ENCODE measurements at regions not wholly inside any gene's neighbourhood (a gene's known extent, or its start where the extent isn't known, plus 50 kb on each side); places are given as distances from the start of the nearest gene placed in this dataset.

DNA sequence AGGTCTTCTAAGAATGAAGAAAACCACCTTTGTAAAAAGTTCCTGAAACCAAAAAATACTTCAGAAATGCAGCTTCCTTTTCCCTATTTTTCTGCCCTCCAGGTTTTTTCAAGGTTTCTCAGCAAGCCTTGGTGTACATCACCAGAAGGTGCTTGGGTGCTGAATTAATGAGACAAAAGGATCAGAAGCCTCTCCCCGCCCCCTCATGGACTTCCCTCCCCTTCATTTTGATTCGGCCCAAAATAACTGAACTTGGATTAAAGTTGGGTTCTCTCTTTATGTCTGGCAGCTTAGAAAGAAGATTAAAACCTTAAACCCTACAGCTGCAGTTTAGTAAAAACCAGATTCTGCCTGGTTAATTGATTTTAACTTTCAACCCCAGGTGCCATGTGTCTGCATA lies 121.7 kb upstream of the ERCC4 start:
- Mint-ChIP-seq H3K27me3 (ENCODE audit: insufficient read depth, low read depth, poor library complexity) (peaks cover 4% of the 10 kb centered on the region), H3K36me3 (ENCODE audit: low read depth) (no peaks in the 10 kb centered on the region), H3K9me3 (no peaks in the 10 kb centered on the region), H3K4me1 (peaks cover 8% of the 10 kb centered on the region; the same call in 1 of the 3 replicates), H3K4me3 (no peak overlapping the region), H3K27ac (no peak overlapping the region)
- no peaks in the 10 kb centered on the region for H3K36me3 ChIP-seq (ENCODE audit: insufficient read depth)
- no peak overlapping the region for H3K4me2 ChIP-seq
- H3K9me2 ChIP-seq (ENCODE audit: insufficient read depth): peaks cover 22% of the 10 kb centered on the region; the same call in 1 of the 2 replicates
- DNase-seq (ENCODE audit: low spot score) (no peak), ATAC-seq (no peak)
- no peak overlapping the region for H3K27ac ChIP-seq (ENCODE audit: low read depth)
- H4K20me1 ChIP-seq (replicated peaks; ENCODE audit: insufficient read depth): no peaks in the 10 kb centered on the region
- no peak overlapping the region for H3K4me3 ChIP-seq
- no peaks in the 10 kb centered on the region for H3K27me3 ChIP-seq (ENCODE audit: insufficient read depth)
- H2AFZ ChIP-seq: no peak overlapping the region
- TF ChIP-seq STAT1 (IDR thresholded peaks at IDR 0.05; ENCODE audit: unreplicated experiment) (no peak), ZNF114 (CRISPR knock-in tag; IDR thresholded peaks at IDR 0.05) (no peak), EZH2phosphoT487 (IDR thresholded peaks at IDR 0.05; ENCODE audit: unreplicated experiment) (no peak), CREB1 (CRISPR knock-in tag; IDR thresholded peaks at IDR 0.05; ENCODE audit: low read depth) (no peak), JUNB (IDR thresholded peaks at IDR 0.05; ENCODE audit: unreplicated experiment) (no peak), NANOG (IDR thresholded peaks at IDR 0.05; ENCODE audit: borderline replicate concordance) (no peak), ZNF331 (CRISPR knock-in tag; IDR thresholded peaks at IDR 0.05; ENCODE audit: low read depth) (no peak), EZH2 (IDR thresholded peaks at IDR 0.05; ENCODE audit: low read depth, unreplicated experiment) (no peak)
- TF ChIP-seq, protein P1, sequence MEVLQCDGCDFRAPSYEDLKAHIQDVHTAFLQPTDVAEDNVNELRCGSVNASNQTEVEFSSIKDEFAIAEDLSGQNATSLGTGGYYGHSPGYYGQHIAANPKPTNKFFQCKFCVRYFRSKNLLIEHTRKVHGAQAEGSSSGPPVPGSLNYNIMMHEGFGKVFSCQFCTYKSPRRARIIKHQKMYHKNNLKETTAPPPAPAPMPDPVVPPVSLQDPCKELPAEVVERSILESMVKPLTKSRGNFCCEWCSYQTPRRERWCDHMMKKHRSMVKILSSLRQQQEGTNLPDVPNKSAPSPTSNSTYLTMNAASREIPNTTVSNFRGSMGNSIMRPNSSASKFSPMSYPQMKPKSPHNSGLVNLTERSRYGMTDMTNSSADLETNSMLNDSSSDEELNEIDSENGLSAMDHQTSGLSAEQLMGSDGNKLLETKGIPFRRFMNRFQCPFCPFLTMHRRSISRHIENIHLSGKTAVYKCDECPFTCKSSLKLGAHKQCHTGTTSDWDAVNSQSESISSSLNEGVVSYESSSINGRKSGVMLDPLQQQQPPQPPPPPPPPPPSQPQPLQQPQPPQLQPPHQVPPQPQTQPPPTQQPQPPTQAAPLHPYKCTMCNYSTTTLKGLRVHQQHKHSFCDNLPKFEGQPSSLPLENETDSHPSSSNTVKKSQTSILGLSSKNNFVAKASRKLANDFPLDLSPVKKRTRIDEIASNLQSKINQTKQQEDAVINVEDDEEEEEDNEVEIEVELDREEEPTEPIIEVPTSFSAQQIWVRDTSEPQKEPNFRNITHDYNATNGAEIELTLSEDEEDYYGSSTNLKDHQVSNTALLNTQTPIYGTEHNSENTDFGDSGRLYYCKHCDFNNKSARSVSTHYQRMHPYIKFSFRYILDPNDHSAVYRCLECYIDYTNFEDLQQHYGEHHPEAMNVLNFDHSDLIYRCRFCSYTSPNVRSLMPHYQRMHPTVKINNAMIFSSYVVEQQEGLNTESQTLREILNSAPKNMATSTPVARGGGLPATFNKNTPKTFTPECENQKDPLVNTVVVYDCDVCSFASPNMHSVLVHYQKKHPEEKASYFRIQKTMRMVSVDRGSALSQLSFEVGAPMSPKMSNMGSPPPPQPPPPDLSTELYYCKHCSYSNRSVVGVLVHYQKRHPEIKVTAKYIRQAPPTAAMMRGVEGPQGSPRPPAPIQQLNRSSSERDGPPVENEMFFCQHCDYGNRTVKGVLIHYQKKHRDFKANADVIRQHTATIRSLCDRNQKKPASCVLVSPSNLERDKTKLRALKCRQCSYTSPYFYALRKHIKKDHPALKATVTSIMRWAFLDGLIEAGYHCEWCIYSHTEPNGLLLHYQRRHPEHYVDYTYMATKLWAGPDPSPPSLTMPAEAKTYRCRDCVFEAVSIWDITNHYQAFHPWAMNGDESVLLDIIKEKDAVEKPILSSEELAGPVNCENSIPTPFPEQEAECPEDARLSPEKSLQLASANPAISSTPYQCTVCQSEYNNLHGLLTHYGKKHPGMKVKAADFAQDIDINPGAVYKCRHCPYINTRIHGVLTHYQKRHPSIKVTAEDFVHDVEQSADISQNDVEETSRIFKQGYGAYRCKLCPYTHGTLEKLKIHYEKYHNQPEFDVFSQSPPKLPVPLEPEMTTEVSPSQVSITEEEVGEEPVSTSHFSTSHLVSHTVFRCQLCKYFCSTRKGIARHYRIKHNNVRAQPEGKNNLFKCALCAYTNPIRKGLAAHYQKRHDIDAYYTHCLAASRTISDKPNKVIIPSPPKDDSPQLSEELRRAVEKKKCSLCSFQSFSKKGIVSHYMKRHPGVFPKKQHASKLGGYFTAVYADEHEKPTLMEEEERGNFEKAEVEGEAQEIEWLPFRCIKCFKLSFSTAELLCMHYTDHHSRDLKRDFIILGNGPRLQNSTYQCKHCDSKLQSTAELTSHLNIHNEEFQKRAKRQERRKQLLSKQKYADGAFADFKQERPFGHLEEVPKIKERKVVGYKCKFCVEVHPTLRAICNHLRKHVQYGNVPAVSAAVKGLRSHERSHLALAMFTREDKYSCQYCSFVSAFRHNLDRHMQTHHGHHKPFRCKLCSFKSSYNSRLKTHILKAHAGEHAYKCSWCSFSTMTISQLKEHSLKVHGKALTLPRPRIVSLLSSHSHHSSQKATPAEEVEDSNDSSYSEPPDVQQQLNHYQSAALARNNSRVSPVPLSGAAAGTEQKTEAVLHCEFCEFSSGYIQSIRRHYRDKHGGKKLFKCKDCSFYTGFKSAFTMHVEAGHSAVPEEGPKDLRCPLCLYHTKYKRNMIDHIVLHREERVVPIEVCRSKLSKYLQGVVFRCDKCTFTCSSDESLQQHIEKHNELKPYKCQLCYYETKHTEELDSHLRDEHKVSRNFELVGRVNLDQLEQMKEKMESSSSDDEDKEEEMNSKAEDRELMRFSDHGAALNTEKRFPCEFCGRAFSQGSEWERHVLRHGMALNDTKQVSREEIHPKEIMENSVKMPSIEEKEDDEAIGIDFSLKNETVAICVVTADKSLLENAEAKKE (CRISPR knock-in tag; IDR thresholded peaks at IDR 0.05): no peak
- TF ChIP-seq, protein P2, sequence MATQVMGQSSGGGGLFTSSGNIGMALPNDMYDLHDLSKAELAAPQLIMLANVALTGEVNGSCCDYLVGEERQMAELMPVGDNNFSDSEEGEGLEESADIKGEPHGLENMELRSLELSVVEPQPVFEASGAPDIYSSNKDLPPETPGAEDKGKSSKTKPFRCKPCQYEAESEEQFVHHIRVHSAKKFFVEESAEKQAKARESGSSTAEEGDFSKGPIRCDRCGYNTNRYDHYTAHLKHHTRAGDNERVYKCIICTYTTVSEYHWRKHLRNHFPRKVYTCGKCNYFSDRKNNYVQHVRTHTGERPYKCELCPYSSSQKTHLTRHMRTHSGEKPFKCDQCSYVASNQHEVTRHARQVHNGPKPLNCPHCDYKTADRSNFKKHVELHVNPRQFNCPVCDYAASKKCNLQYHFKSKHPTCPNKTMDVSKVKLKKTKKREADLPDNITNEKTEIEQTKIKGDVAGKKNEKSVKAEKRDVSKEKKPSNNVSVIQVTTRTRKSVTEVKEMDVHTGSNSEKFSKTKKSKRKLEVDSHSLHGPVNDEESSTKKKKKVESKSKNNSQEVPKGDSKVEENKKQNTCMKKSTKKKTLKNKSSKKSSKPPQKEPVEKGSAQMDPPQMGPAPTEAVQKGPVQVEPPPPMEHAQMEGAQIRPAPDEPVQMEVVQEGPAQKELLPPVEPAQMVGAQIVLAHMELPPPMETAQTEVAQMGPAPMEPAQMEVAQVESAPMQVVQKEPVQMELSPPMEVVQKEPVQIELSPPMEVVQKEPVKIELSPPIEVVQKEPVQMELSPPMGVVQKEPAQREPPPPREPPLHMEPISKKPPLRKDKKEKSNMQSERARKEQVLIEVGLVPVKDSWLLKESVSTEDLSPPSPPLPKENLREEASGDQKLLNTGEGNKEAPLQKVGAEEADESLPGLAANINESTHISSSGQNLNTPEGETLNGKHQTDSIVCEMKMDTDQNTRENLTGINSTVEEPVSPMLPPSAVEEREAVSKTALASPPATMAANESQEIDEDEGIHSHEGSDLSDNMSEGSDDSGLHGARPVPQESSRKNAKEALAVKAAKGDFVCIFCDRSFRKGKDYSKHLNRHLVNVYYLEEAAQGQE (IDR thresholded peaks at IDR 0.05; ENCODE audit: unreplicated experiment): no peak
- TF ChIP-seq, protein P3, sequence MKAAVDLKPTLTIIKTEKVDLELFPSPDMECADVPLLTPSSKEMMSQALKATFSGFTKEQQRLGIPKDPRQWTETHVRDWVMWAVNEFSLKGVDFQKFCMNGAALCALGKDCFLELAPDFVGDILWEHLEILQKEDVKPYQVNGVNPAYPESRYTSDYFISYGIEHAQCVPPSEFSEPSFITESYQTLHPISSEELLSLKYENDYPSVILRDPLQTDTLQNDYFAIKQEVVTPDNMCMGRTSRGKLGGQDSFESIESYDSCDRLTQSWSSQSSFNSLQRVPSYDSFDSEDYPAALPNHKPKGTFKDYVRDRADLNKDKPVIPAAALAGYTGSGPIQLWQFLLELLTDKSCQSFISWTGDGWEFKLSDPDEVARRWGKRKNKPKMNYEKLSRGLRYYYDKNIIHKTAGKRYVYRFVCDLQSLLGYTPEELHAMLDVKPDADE (IDR thresholded peaks at IDR 0.05): no peak
- H3K4me1 ChIP-seq (ENCODE audit: insufficient read depth): no peaks in the 10 kb centered on the region
- H3F3A ChIP-seq (replicated peaks; ENCODE audit: low read depth): no peaks in the 10 kb centered on the region
- no peaks in the 10 kb centered on the region for H3K79me2 ChIP-seq (replicated peaks; ENCODE audit: insufficient read depth)
